Parathyroid adenoma (tissue), 2 donors: ENCODE measurements at regions not wholly inside any gene's neighbourhood (a gene's known extent, or its start where the extent isn't known, plus 50 kb on each side); places are given as distances from the start of the nearest gene placed in this dataset.

ENCODE experiments used
- H2AFZ ChIP-seq: fragments of 300-600 bp; sonication (generic); one replicate; pipeline ENCODE4 v1.7.0; 2017; ENCODE audit warnings: antibody characterized with exemption, mild to moderate bottlenecking
- H3K27ac ChIP-seq: fragments of 300-600 bp; sonication (generic); one replicate; pipeline ENCODE4 v1.7.0; 2017
- H3K27me3 ChIP-seq: fragments of 300-600 bp; sonication (generic); one replicate; pipeline ENCODE4 v1.7.0; 2017; ENCODE audit warnings: low read length; ENCODE audit not compliant: control insufficient read depth, insufficient read depth
- H3K36me3 ChIP-seq: fragments of 300-600 bp; sonication (generic); one replicate; pipeline ENCODE4 v1.7.0; 2017; ENCODE audit warnings: low read length; ENCODE audit not compliant: control insufficient read depth, insufficient read depth
- H3K4me1 ChIP-seq: fragments of 300-600 bp; sonication (generic); one replicate; pipeline ENCODE4 v1.7.0; 2017; ENCODE audit warnings: control low read depth
- H3K4me2 ChIP-seq: fragments of 300-600 bp; sonication (generic); one replicate; pipeline ENCODE4 v1.7.0; 2017; ENCODE audit warnings: low read length
- H3K4me3 ChIP-seq: fragments of 300-600 bp; sonication (generic); one replicate; pipeline ENCODE4 v1.7.0; 2017; ENCODE audit warnings: low read depth, low read length
- H3K79me2 ChIP-seq: fragments of 300-600 bp; sonication (generic); one replicate; pipeline ENCODE4 v1.7.0; 2017; ENCODE audit warnings: control low read depth
- H3K9ac ChIP-seq: fragments of 300-600 bp; sonication (generic); one replicate; pipeline ENCODE4 v1.7.0; 2017; ENCODE audit warnings: mild to moderate bottlenecking
- H3K9me3 ChIP-seq: fragments of 300-600 bp; sonication (generic); one replicate; pipeline ENCODE4 v1.7.0; 2017; ENCODE audit warnings: low read length; ENCODE audit not compliant: control insufficient read depth
- CTCF ChIP-seq: fragments of 300-600 bp; sonication (generic); IDR thresholded peaks from one replicate; pipeline ENCODE4 v1.7.0; 2017; ENCODE audit warnings: antibody characterized with exemption, mild to moderate bottlenecking
- donor health status: primary hyperparathyroidism.

- no peak for TF ChIP-seq CTCF
- no peaks in the 10 kb centered on the region for H3K27me3 ChIP-seq
These were observed 211.4 kb upstream of the CD180 start for GRCh38 chr5:67407979-67408378.

DNA sequence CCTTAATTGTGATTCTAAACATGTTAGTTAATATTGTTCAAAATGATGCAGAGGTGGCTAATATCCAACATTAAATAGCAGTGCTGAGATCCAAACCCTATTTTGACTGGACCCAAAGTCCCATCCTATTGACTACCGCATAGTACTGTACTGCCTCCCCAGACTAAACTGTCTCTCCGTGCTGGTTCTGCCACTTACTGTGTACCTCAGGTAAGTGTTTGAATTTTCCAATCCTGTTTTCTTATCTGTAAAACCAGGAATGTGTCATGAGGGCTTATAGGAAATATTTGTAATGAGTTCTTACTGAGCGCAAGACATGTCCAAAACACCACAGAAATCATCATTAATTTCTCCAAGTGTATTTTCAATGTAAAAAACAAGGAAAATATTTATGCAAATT, 209.2 kb upstream of the CD180 start:
- H3K79me2 ChIP-seq = no peaks in the 10 kb centered on the region
- H2AFZ ChIP-seq = peak overlapping the region; percentile 63
- H3K27me3 ChIP-seq = no peaks in the 10 kb centered on the region
- no peaks in the 10 kb centered on the region for H3K9me3 ChIP-seq
- H3K36me3 ChIP-seq = no peaks in the 10 kb centered on the region
- H3K4me2 ChIP-seq = peak overlapping the region; percentile 16
- H3K4me1 ChIP-seq = peaks cover 16% of the 10 kb centered on the region
- H3K9ac ChIP-seq = no peak overlapping the region
- no peak overlapping the region for H3K4me3 ChIP-seq
- no peak overlapping the region for H3K27ac ChIP-seq
- no peak for TF ChIP-seq CTCF

More at GRCh38 chr5:67407979-67408378, 211.4 kb upstream of the CD180 start:
- Histone ChIP-seq H3K9ac (no peak overlapping the region), H2AFZ (no peak overlapping the region), H3K4me1 (peaks cover 7% of the 10 kb centered on the region), H3K9me3 (no peaks in the 10 kb centered on the region), H3K4me3 (no peak overlapping the region), H3K36me3 (no peaks in the 10 kb centered on the region), H3K27ac (no peak overlapping the region), H3K4me2 (no peak overlapping the region), H3K79me2 (no peaks in the 10 kb centered on the region)

DNA sequence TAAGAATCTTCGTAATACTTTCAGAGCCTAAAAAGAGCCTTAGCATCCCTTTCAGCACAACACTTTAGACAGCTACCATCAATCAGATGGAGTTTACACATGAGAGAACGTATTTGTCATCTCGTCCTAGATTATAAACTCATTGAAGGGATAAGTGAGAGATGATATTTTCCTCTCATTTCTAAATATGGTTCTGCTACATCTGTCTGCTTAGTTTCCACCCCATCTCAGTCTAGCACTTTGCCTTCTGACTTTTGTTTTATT, 208.4 kb upstream of the CD180 start:
- no peaks in the 10 kb centered on the region for H3K27me3 ChIP-seq
- no peaks in the 10 kb centered on the region for H3K79me2 ChIP-seq
- TF ChIP-seq CTCF = no peak
- H3K27ac ChIP-seq = no peak overlapping the region
- H3K4me2 ChIP-seq = no peak overlapping the region
- peak overlapping the region; percentile 44 for H2AFZ ChIP-seq
- peaks cover 21% of the 10 kb centered on the region for H3K4me1 ChIP-seq
- no peak overlapping the region for H3K4me3 ChIP-seq
- no peak overlapping the region for H3K9ac ChIP-seq
- no peaks in the 10 kb centered on the region for H3K36me3 ChIP-seq
- no peaks in the 10 kb centered on the region for H3K9me3 ChIP-seq

- Histone ChIP-seq H3K9ac (no peak overlapping the region), H3K36me3 (no peaks in the 10 kb centered on the region), H3K27ac (no peak overlapping the region), H3K79me2 (no peaks in the 10 kb centered on the region), H2AFZ (peak overlapping the region; percentile 44), H3K4me3 (no peak overlapping the region), H3K27me3 (no peaks in the 10 kb centered on the region), H3K9me3 (no peaks in the 10 kb centered on the region), H3K4me2 (no peak overlapping the region), H3K4me1 (peaks cover 23% of the 10 kb centered on the region)
- no peak for TF ChIP-seq CTCF
These were observed 207.9 kb upstream of the CD180 start for GRCh38 chr5:67404256-67405100.

DNA sequence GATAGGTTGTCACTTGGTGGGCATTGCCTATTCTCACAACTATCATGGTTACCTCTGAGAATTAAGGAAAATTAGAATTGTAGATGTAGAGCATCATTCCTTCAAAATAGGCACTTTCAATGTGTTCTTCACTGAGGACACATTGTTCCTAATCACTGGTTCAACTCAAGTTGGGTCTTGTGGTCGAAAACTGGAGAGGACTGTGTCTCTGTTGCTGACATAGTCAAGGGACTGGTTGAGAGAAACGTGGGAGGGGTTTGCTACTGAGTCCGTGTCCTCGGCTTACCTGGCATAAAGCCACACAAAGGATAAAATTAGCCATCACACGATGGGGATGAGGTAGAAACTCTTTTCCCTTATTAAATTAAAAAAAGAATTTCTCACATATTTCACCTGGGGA, 205.9 kb upstream of the CD180 start:
- Histone ChIP-seq H3K9me3 (no peaks in the 10 kb centered on the region), H3K36me3 (no peaks in the 10 kb centered on the region), H3K79me2 (no peaks in the 10 kb centered on the region), H3K27ac (peak overlapping the region; percentile 5), H2AFZ (peak overlapping the region; percentile 27), H3K4me1 (peaks cover 23% of the 10 kb centered on the region), H3K4me2 (no peak overlapping the region), H3K4me3 (no peak overlapping the region), H3K9ac (no peak overlapping the region), H3K27me3 (no peaks in the 10 kb centered on the region)
- TF ChIP-seq CTCF = no peak
